Esophagus mucosa (tissue), 1 donor: ENCODE measurements at regions not wholly inside any gene's neighbourhood (a gene's known extent, or its start where the extent isn't known, plus 50 kb on each side); places are given as distances from the start of the nearest gene placed in this dataset.
"Not testable (repeated sequence)": the region's sequence is repeated elsewhere in the genome, so short reads cannot be mapped to it uniquely, and the experiment has no call there.

ENCODE experiments used
- ATAC-seq: fragments of 200-7000 bp; cut with Tn5 transposase; one replicate; pipeline ENCODE4 v1.9.1; 2020
- donor health status: DM: yes; HTN: yes; CAD: no.

DNA sequence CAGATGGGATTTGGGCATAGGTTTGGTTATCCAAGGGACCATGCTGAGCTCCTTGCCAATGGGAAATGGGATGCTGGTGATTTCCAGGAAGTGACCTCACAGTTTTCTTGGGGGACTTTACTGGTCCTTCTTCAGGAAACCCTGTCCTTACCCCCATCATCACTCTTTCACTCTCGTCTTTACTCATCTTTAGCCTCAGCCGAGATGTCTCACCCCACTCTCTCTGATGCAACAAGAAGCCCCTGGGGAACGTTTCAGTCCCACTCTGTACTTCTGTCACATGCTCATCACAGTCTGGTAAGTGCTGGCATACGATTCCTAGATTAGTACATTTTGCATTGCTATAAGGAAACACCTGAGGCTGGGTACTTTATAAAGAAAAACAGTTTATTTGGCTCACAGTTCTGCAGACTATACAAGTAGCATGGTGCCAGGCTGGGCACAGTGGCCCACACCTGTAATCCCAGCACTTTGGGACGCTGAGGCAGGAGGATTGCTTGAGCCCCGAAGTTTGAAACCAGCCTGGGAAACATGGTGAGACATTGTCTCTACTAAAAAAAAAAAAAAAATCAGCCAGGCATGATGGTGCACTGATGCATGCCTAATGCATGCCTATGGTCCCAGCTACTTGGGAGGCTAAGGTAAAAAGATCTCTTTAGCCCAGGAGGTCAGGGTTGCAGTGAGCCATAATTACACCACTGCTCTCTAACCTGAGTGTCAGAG lies 63.5 kb upstream of the VKORC1L1 start:
- no peak for ATAC-seq

DNA sequence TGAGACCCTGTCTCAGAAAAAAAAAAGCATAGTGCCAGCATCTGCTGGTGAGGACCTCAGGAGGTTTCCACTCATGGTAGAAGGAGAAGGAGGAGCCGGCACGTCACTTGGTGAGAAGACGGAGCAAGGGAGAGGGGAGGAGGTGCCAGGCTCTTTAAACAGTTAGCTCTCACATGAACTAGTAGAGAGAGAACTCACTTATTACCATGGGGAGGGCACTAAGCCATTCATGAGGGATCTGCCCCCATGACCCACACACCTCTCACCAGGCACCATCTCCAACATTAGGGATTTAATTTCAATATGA lies 62.9 kb upstream of the VKORC1L1 start:
- ATAC-seq = no peak

DNA sequence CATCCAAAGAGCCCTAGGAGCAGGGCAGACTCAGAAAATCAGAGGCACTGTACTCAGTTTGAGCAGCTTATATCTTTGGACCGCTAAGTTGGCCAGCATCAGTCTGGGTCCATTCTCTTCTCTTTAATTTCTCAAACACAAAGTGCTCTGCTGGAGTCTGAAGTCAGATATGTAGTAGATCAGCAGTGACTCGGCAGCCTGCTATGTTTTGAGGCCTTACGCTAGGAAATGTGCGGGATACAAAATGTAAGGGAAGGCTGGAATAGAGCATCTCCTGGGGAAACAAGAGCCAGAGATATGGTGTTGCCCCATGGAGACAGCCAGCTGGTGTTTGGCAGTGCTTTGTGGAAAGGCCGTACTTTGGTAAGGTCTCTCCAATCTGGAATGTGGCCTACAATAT lies 60.6 kb upstream of the VKORC1L1 start:
- ATAC-seq = no peak

DNA sequence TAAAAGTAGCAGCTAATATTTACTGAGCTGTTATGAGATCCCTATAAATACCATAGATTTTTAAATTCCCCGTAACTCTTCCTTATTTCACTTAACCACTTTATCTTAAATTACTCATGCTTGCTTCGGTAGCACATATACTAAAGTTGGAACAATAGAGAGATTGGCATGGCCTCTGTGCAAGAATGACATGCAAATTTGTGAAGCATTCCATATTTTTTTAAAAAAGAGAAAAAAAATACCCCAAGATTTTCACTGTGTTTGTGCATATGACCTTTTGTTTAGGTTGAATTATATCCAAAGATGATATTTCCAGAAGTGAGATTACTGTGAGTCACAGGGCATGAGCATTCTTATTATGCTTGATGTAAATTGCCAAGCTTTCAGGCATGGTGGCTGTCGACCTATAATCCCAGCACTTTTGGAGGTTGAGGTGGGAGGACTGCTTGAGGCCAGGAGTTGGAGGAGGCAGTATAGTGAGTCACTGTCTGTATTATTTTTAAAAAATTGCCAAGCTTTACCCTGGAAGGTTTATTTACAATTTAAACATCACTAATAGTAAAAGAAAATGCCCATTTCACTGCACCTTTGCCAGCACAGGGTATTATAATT lies 58.2 kb upstream of the VKORC1L1 start:
- not testable (repeated sequence) for ATAC-seq

- no peak for ATAC-seq
Measured at GRCh38 chr7:65820287-65820950, 52.5 kb upstream of the VKORC1L1 start.
